ENCODE measurements at regions not wholly inside any gene's neighbourhood (a gene's known extent, or its start where the extent isn't known, plus 50 kb on each side); places are given as distances from the start of the nearest gene placed in this dataset.

DNA sequence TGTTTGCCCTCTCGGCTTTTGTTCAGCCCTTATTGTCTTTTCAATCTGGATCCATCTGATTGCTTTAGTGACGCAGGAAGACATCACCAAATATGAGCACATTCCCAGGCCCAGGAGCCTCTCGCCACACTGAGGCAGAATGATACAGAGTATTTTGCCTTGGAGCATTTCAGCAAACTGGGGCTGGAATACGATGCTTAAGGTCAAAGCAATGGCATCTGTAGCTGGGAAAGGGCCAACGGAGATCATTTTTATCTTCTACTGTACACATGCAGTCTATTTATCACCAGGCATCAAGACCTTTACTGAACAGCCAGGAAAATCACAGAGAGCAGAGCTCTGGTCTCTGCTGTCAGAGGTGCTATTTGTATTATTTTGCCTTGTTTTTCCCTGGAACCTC lies 655.3 kb downstream of the RNF144B start:
- H3K27ac ChIP-seq (ENCODE audit: low read depth, low read length): no peak overlapping the region
- TF ChIP-seq CTCF (IDR thresholded peaks at IDR 0.05; ENCODE audit: low read depth, low read length, poor library complexity, severe bottlenecking): no peak
- no peak overlapping the region for H3K4me2 ChIP-seq (ENCODE audit: low read length)

DNA sequence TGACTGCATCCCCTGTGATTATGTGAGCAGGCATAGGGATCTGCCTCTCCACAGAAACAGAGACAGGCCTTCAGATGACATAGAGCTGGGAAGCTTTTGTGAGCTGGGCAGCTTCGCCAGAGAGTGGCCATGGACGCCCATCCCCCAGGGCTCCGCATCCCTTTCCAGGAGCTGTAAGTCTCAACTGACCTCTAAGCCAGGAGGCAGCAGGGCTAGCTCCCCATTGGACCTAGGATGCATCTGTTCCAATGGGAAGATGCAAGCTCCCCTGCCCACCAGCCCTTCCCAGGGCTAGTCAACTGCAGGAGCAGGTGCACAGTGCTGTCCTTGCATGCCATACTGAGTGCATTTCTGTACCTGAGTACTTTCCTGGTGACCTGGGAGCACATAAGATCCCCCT lies 663.6 kb downstream of the RNF144B start:
- no peaks in the 10 kb centered on the region for H3K9me2 ChIP-seq (replicated peaks; ENCODE audit: control insufficient read depth, low read length)
- no peaks in the 10 kb centered on the region for H3F3A ChIP-seq (ENCODE audit: control insufficient read depth, insufficient read depth)
- no peaks in the 10 kb centered on the region for H3K27me3 ChIP-seq (ENCODE audit: control insufficient read depth, low read length)
- no peaks in the 10 kb centered on the region for H3K9me3 ChIP-seq (ENCODE audit: control insufficient read depth, insufficient read depth, low read length)
- no peak overlapping the region for H3K27ac ChIP-seq (ENCODE audit: low read depth, low read length)
- H3K4me1 ChIP-seq (ENCODE audit: control insufficient read depth, low read length): no peaks in the 10 kb centered on the region
- H3K36me3 ChIP-seq (ENCODE audit: control insufficient read depth, low read length): no peaks in the 10 kb centered on the region
- H3K4me2 ChIP-seq (ENCODE audit: low read length): no peak overlapping the region
- TF ChIP-seq EZH2phosphoT487 (IDR thresholded peaks at IDR 0.05; ENCODE audit: borderline replicate concordance, low read length) (no peak), CTCF (IDR thresholded peaks at IDR 0.05; ENCODE audit: low read depth, low read length, poor library complexity, severe bottlenecking) (no peak)
- H4K20me1 ChIP-seq (ENCODE audit: control insufficient read depth, insufficient read depth, low read depth, low read length): no peaks in the 10 kb centered on the region
- H3K4me3 ChIP-seq (ENCODE audit: low read length): no peak overlapping the region
- no peaks in the 10 kb centered on the region for H3K79me2 ChIP-seq (ENCODE audit: control insufficient read depth, low read length)

More for the DNA sequence above, 655.3 kb downstream of the RNF144B start:
- Histone ChIP-seq H3K4me3 (ENCODE audit: low read length) (no peak overlapping the region), H3F3A (ENCODE audit: control insufficient read depth, insufficient read depth) (no peaks in the 10 kb centered on the region), H3K9me3 (ENCODE audit: control insufficient read depth, insufficient read depth, low read length) (no peaks in the 10 kb centered on the region), H3K4me1 (ENCODE audit: control insufficient read depth, low read length) (no peaks in the 10 kb centered on the region), H3K79me2 (ENCODE audit: control insufficient read depth, low read length) (no peaks in the 10 kb centered on the region), H4K20me1 (ENCODE audit: control insufficient read depth, insufficient read depth, low read depth, low read length) (no peaks in the 10 kb centered on the region), H3K27me3 (ENCODE audit: control insufficient read depth, low read length) (no peaks in the 10 kb centered on the region), H3K9me2 (replicated peaks; ENCODE audit: control insufficient read depth, low read length) (no peaks in the 10 kb centered on the region), H3K36me3 (ENCODE audit: control insufficient read depth, low read length) (no peaks in the 10 kb centered on the region)

GRCh38 chr6:19052219-19052618 lies 665.1 kb downstream of the RNF144B start:
- Histone ChIP-seq H3K9me2 (replicated peaks; ENCODE audit: control insufficient read depth, low read length) (no peaks in the 10 kb centered on the region), H3F3A (ENCODE audit: control insufficient read depth, insufficient read depth) (no peaks in the 10 kb centered on the region), H3K36me3 (ENCODE audit: control insufficient read depth, low read length) (no peaks in the 10 kb centered on the region), H3K27ac (ENCODE audit: low read depth, low read length) (no peak overlapping the region), H3K4me3 (ENCODE audit: low read length) (no peak overlapping the region), H3K27me3 (ENCODE audit: control insufficient read depth, low read length) (no peaks in the 10 kb centered on the region), H4K20me1 (ENCODE audit: control insufficient read depth, insufficient read depth, low read depth, low read length) (no peaks in the 10 kb centered on the region), H3K79me2 (ENCODE audit: control insufficient read depth, low read length) (no peaks in the 10 kb centered on the region), H3K4me1 (ENCODE audit: control insufficient read depth, low read length) (no peaks in the 10 kb centered on the region), H3K9me3 (ENCODE audit: control insufficient read depth, insufficient read depth, low read length) (no peaks in the 10 kb centered on the region), H3K4me2 (ENCODE audit: low read length) (no peak overlapping the region)
- TF ChIP-seq EZH2phosphoT487 (IDR thresholded peaks at IDR 0.05; ENCODE audit: borderline replicate concordance, low read length): no peak
- TF ChIP-seq CTCF (IDR thresholded peaks at IDR 0.05; ENCODE audit: low read depth, low read length, poor library complexity, severe bottlenecking): no peak

DNA sequence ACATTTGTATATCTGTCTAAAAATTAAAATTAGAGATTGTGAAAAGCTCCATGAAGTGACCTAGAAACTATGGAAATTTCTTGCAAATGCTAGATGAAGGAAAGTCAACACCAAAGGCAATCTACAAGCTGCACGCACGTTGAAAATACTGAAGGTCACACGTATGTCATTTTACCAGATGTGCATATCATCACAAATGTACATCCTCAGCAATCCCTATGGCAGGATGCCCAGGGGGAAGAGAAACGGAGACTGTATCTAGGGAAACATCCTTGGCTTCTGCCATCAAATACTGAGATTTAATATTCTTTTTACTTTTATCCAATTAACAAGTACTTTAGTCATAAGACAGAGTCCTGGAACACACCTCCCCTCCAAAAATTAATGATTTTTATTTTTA lies 672.0 kb downstream of the RNF144B start:
- H3K36me3 ChIP-seq (ENCODE audit: control insufficient read depth, low read length): no peaks in the 10 kb centered on the region
- no peak overlapping the region for H3K4me3 ChIP-seq (ENCODE audit: low read length)
- TF ChIP-seq CTCF (IDR thresholded peaks at IDR 0.05; ENCODE audit: low read depth, low read length, poor library complexity, severe bottlenecking) (no peak), EZH2phosphoT487 (IDR thresholded peaks at IDR 0.05; ENCODE audit: borderline replicate concordance, low read length) (no peak)
- H3K27me3 ChIP-seq (ENCODE audit: control insufficient read depth, low read length): no peaks in the 10 kb centered on the region
- no peaks in the 10 kb centered on the region for H3K4me1 ChIP-seq (ENCODE audit: control insufficient read depth, low read length)
- no peak overlapping the region for H3K4me2 ChIP-seq (ENCODE audit: low read length)
- no peaks in the 10 kb centered on the region for H3K79me2 ChIP-seq (ENCODE audit: control insufficient read depth, low read length)
- no peaks in the 10 kb centered on the region for H3K9me2 ChIP-seq (replicated peaks; ENCODE audit: control insufficient read depth, low read length)
- no peak overlapping the region for H3K27ac ChIP-seq (ENCODE audit: low read depth, low read length)
- H3F3A ChIP-seq (ENCODE audit: control insufficient read depth, insufficient read depth): no peaks in the 10 kb centered on the region
- no peaks in the 10 kb centered on the region for H3K9me3 ChIP-seq (ENCODE audit: control insufficient read depth, insufficient read depth, low read length)
- H4K20me1 ChIP-seq (ENCODE audit: control insufficient read depth, insufficient read depth, low read depth, low read length): no peaks in the 10 kb centered on the region
